ENCODE measurements at regions not wholly inside any gene's neighbourhood (a gene's known extent, or its start where the extent isn't known, plus 50 kb on each side); places are given as distances from the start of the nearest gene placed in this dataset.

DNA sequence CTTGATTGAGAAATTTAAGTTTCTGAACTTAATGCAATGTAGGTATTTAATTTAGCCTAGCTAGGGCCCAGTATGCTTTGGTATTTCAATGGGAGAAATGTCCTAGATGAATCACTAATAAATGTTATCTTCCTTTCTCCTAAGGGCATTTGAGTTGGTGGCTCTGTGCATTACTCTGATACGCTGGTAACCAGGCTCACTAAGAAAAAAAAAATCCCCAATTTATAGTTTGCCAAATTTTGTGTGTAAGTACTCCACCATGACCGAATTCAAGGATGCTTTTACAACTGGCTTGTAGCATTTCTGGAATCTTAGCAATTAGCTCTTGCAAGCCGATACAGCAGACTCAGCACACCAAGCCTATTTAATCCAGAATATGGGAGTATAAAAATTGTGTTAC, 94.6 kb upstream of the LPP start:
- ChIA-PET POLR2A (no interaction called here), CTCF (interaction anchor here (0.6 kb wide), 1 partner anchor 307 kb away, joined by 3 read pairs; no protein-coding TSS in a partner anchor)
- Histone ChIP-seq H3K27ac (ENCODE audit: low read depth in 2 of 2, low read length in 1 of 2) (no peak overlapping the region), H3K79me2 (ENCODE audit: insufficient read depth) (no peaks in the 10 kb centered on the region), H3K27me3 (ENCODE audit: insufficient read depth) (no peaks in the 10 kb centered on the region), H3K9ac (no peak overlapping the region), H4K20me1 (ENCODE audit: insufficient read depth) (no peaks in the 10 kb centered on the region), H3K4me1 (ENCODE audit: control insufficient read depth in 1 of 2, insufficient read depth in 2 of 2, low read depth in 1 of 2, low read length in 1 of 2) (peaks cover 0 to 19% of the 10 kb centered on the region in 2 experiments; a peak in 3 of 4 replicates), H3F3A (replicated peaks; ENCODE audit: insufficient read depth) (no peaks in the 10 kb centered on the region), H3K36me3 (replicated peaks in 1 of 2; ENCODE audit: control insufficient read depth in 1 of 2, insufficient read depth in 2 of 2, low read length in 1 of 2) (no peaks in the 10 kb centered on the region), H3K9me2 (no peaks in the 10 kb centered on the region), H3K4me3 (ENCODE audit: low read depth in 2 of 2, low read length in 1 of 2) (no peak overlapping the region), H3K4me2 (no peak overlapping the region), H3K9me3 (no peaks in the 10 kb centered on the region), H2AFZ (ENCODE audit: low read depth) (no peak overlapping the region)
- no peak for DNase-seq
- 62% methylated on average over 3 of the region's 3 CpGs for WGBS (ENCODE audit: low lambda C conversion rate)
- TF ChIP-seq RCOR1 (IDR thresholded peaks at IDR 0.05; ENCODE audit: low read length) (no peak), JUND (IDR thresholded peaks at IDR 0.05) (no peak), GABPA (IDR thresholded peaks at IDR 0.05; ENCODE audit: low read depth) (no peak), EZH2phosphoT487 (IDR thresholded peaks at IDR 0.05; ENCODE audit: borderline replicate concordance, low read depth) (no peak), TAF1 (IDR thresholded peaks at IDR 0.05; ENCODE audit: borderline replicate concordance, low read depth, low read length) (no peak), ELF1 (IDR thresholded peaks at IDR 0.05) (no peak)
- TF ChIP-seq, protein P1, sequence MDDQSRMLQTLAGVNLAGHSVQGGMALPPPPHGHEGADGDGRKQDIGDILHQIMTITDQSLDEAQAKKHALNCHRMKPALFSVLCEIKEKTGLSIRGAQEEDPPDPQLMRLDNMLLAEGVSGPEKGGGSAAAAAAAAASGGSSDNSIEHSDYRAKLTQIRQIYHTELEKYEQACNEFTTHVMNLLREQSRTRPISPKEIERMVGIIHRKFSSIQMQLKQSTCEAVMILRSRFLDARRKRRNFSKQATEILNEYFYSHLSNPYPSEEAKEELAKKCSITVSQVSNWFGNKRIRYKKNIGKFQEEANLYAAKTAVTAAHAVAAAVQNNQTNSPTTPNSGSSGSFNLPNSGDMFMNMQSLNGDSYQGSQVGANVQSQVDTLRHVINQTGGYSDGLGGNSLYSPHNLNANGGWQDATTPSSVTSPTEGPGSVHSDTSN (IDR thresholded peaks at IDR 0.05) = no peak

DNA sequence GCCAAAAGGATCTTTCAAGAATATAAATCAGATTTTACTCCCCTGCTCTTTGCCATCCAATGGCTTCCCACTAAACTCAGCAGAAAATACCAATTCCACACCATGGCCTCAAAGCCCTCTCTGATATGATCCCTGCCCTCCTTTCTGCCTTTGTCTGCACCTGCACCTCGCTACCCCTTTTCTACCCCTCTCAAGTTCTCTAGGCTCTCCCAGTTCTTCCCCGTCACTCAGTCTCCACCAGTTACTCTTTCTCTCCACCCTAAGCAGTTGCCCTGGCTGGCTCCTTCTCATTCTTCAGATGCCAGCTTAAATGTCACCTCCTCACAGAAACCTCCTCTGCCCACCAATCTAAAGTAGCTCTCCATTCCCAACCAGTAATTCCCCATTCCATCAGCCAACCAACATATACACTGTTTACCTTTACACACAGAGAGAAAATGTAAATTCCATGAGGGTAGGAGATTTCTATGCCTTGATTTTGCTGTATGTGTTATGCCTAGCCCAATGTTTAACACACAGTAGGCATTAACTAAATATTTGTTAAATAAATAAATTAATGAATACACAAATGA, 93.6 kb upstream of the LPP start:
- H3K9ac ChIP-seq = no peak overlapping the region
- no peaks in the 10 kb centered on the region for H3K9me3 ChIP-seq
- H3F3A ChIP-seq (replicated peaks; ENCODE audit: insufficient read depth) = no peaks in the 10 kb centered on the region
- no peaks in the 10 kb centered on the region for H3K9me2 ChIP-seq
- H2AFZ ChIP-seq (ENCODE audit: low read depth) = no peak overlapping the region
- CTCF ChIA-PET = no interaction called here
- no peaks in the 10 kb centered on the region for H3K79me2 ChIP-seq (ENCODE audit: insufficient read depth)
- no peaks in the 10 kb centered on the region for H3K27me3 ChIP-seq (ENCODE audit: insufficient read depth)
- H3K4me2 ChIP-seq = no peak overlapping the region
- no peaks in the 10 kb centered on the region for H4K20me1 ChIP-seq (ENCODE audit: insufficient read depth)
- no peak for DNase-seq
- POLR2A ChIA-PET = no interaction called here
- H3K27ac ChIP-seq (ENCODE audit: low read depth in 2 of 2, low read length in 1 of 2) = no peak overlapping the region
- WGBS (ENCODE audit: low lambda C conversion rate) = 88% methylated on average over 2 of the region's 2 CpGs
- no peaks in the 10 kb centered on the region for H3K36me3 ChIP-seq (replicated peaks in 1 of 2; ENCODE audit: control insufficient read depth in 1 of 2, insufficient read depth in 2 of 2, low read length in 1 of 2)
- H3K4me3 ChIP-seq (ENCODE audit: low read depth in 2 of 2, low read length in 1 of 2) = no peak overlapping the region
- peaks cover 0 to 19% of the 10 kb centered on the region in 2 experiments; a peak in 3 of 4 replicates for H3K4me1 ChIP-seq (ENCODE audit: control insufficient read depth in 1 of 2, insufficient read depth in 2 of 2, low read depth in 1 of 2, low read length in 1 of 2)
- TF ChIP-seq MEF2A (IDR thresholded peaks at IDR 0.05; ENCODE audit: borderline replicate concordance, low read depth) (no peak), MXI1 (IDR thresholded peaks at IDR 0.05; ENCODE audit: low read depth, low read length) (no peak), ELF1 (IDR thresholded peaks at IDR 0.05) (no peak), CHD2 (IDR thresholded peaks at IDR 0.05; ENCODE audit: low read length, partially characterized antibody) (no peak), RFX5 (IDR thresholded peaks at IDR 0.05; ENCODE audit: low read length) (no peak), RXRA (IDR thresholded peaks at IDR 0.05; ENCODE audit: borderline replicate concordance, low read depth) (no peak), RAD21 (IDR thresholded peaks at IDR 0.05; ENCODE audit: low read length) (no peak), RCOR1 (IDR thresholded peaks at IDR 0.05; ENCODE audit: low read length) (no peak), GABPA (IDR thresholded peaks at IDR 0.05; ENCODE audit: low read depth) (no peak), NRF1 (IDR thresholded peaks at IDR 0.05; ENCODE audit: low read depth, low read length) (no peak), SMC3 (IDR thresholded peaks at IDR 0.05; ENCODE audit: low read depth, low read length) (no peak)
- TF ChIP-seq, protein P2, sequence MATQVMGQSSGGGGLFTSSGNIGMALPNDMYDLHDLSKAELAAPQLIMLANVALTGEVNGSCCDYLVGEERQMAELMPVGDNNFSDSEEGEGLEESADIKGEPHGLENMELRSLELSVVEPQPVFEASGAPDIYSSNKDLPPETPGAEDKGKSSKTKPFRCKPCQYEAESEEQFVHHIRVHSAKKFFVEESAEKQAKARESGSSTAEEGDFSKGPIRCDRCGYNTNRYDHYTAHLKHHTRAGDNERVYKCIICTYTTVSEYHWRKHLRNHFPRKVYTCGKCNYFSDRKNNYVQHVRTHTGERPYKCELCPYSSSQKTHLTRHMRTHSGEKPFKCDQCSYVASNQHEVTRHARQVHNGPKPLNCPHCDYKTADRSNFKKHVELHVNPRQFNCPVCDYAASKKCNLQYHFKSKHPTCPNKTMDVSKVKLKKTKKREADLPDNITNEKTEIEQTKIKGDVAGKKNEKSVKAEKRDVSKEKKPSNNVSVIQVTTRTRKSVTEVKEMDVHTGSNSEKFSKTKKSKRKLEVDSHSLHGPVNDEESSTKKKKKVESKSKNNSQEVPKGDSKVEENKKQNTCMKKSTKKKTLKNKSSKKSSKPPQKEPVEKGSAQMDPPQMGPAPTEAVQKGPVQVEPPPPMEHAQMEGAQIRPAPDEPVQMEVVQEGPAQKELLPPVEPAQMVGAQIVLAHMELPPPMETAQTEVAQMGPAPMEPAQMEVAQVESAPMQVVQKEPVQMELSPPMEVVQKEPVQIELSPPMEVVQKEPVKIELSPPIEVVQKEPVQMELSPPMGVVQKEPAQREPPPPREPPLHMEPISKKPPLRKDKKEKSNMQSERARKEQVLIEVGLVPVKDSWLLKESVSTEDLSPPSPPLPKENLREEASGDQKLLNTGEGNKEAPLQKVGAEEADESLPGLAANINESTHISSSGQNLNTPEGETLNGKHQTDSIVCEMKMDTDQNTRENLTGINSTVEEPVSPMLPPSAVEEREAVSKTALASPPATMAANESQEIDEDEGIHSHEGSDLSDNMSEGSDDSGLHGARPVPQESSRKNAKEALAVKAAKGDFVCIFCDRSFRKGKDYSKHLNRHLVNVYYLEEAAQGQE (IDR thresholded peaks at IDR 0.05; ENCODE audit: low read depth, low read length) = no peak
- TF ChIP-seq, protein P3, sequence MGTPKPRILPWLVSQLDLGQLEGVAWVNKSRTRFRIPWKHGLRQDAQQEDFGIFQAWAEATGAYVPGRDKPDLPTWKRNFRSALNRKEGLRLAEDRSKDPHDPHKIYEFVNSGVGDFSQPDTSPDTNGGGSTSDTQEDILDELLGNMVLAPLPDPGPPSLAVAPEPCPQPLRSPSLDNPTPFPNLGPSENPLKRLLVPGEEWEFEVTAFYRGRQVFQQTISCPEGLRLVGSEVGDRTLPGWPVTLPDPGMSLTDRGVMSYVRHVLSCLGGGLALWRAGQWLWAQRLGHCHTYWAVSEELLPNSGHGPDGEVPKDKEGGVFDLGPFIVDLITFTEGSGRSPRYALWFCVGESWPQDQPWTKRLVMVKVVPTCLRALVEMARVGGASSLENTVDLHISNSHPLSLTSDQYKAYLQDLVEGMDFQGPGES (IDR thresholded peaks at IDR 0.05; ENCODE audit: low read depth, low read length) = no peak
- TF ChIP-seq, protein P4, sequence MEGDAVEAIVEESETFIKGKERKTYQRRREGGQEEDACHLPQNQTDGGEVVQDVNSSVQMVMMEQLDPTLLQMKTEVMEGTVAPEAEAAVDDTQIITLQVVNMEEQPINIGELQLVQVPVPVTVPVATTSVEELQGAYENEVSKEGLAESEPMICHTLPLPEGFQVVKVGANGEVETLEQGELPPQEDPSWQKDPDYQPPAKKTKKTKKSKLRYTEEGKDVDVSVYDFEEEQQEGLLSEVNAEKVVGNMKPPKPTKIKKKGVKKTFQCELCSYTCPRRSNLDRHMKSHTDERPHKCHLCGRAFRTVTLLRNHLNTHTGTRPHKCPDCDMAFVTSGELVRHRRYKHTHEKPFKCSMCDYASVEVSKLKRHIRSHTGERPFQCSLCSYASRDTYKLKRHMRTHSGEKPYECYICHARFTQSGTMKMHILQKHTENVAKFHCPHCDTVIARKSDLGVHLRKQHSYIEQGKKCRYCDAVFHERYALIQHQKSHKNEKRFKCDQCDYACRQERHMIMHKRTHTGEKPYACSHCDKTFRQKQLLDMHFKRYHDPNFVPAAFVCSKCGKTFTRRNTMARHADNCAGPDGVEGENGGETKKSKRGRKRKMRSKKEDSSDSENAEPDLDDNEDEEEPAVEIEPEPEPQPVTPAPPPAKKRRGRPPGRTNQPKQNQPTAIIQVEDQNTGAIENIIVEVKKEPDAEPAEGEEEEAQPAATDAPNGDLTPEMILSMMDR (IDR thresholded peaks at IDR 0.05) = no peak
- TF ChIP-seq, protein P5, sequence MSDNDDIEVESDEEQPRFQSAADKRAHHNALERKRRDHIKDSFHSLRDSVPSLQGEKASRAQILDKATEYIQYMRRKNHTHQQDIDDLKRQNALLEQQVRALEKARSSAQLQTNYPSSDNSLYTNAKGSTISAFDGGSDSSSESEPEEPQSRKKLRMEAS (IDR thresholded peaks at IDR 0.05; ENCODE audit: low read depth) = no peak
- TF ChIP-seq, protein P1 (IDR thresholded peaks at IDR 0.05) = no peak

All from SK-N-SH (cell line).